ENCODE measurements at regions not wholly inside any gene's neighbourhood (a gene's known extent, or its start where the extent isn't known, plus 50 kb on each side); places are given as distances from the start of the nearest gene placed in this dataset.

- TF ChIP-seq ZNF224 (CRISPR knock-in tag; IDR thresholded peaks at IDR 0.05) (no peak), SMC3 (IDR thresholded peaks at IDR 0.05; ENCODE audit: low read length) (no peak), REPIN1 (CRISPR knock-in tag; IDR thresholded peaks at IDR 0.05; ENCODE audit: borderline replicate concordance, low read depth) (no peak), EP300 (IDR thresholded peaks at IDR 0.05; ENCODE audit: low read depth in 2 of 2, low read length in 2 of 2) (no peak), EP300 (CRISPR knock-in tag; IDR thresholded peaks at IDR 0.05; ENCODE audit: borderline replicate concordance) (no peak), RAD21 (CRISPR knock-in tag; IDR thresholded peaks at IDR 0.05) (no peak), FOXA1 (IDR thresholded peaks at IDR 0.05) (no peak), FOXA1 (CRISPR knock-in tag; IDR thresholded peaks at IDR 0.05) (no peak), ZNF296 (CRISPR knock-in tag; conservative IDR thresholded peaks at IDR 0.05) (no peak), PRPF4 (IDR thresholded peaks at IDR 0.05; ENCODE audit: low read depth, low read length, poor library complexity, severe bottlenecking) (no peak)
- TF ChIP-seq, protein P1, sequence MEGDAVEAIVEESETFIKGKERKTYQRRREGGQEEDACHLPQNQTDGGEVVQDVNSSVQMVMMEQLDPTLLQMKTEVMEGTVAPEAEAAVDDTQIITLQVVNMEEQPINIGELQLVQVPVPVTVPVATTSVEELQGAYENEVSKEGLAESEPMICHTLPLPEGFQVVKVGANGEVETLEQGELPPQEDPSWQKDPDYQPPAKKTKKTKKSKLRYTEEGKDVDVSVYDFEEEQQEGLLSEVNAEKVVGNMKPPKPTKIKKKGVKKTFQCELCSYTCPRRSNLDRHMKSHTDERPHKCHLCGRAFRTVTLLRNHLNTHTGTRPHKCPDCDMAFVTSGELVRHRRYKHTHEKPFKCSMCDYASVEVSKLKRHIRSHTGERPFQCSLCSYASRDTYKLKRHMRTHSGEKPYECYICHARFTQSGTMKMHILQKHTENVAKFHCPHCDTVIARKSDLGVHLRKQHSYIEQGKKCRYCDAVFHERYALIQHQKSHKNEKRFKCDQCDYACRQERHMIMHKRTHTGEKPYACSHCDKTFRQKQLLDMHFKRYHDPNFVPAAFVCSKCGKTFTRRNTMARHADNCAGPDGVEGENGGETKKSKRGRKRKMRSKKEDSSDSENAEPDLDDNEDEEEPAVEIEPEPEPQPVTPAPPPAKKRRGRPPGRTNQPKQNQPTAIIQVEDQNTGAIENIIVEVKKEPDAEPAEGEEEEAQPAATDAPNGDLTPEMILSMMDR (CRISPR knock-in tag; IDR thresholded peaks at IDR 0.05): no peak
Observed at GRCh38 chr10:131663351-131663750, 237.5 kb upstream of the PPP2R2D start.
